Activated CD4-positive, alpha-beta T cell treated with anti-CD3 and anti-CD28 coated beads, Interleukin-2, amount 50 U/mL, for 1 hour (primary cell): ENCODE measurements at regions not wholly inside any gene's neighbourhood (a gene's known extent, or its start where the extent isn't known, plus 50 kb on each side); places are given as distances from the start of the nearest gene placed in this dataset.

ENCODE experiments used
- DNase-seq: peaks from one replicate; pipeline ENCODE4 v3.0.0-alpha.2; 2020

DNA sequence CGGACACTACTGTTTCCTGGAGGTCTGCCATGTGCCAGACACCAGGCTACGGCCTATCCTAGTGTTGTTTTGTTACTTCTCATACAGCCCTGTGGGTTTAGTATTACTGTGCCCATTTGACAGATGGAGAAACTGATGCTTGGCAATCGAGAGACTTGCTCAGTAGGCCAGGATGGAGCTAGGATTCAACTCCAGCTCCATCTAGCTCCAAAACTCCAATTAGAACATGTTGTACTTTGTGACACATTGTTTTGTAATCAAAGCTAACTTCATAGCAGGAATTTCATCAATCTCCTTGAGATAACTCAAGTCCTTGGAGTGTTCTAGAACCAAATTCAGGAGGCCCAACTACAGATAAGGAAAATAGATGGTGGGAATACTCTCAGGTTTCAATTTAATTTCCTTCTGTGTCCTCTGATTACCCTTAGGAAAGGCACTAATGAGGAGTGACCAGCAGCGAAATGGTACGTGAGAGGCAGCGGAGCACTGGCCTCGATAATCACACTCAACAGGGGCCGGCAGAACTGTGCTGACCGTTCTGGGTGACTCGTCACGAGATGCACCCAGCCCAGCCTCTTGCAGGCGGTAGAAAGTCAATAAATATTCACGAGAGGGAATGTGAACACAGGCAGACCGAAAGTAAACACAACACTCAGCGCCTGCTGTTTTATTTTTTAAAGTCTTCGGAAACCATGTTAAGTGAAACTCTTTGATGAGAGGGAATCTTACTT is 269.6 kb upstream of the NEBL start:
- DNase-seq = no peak

DNA sequence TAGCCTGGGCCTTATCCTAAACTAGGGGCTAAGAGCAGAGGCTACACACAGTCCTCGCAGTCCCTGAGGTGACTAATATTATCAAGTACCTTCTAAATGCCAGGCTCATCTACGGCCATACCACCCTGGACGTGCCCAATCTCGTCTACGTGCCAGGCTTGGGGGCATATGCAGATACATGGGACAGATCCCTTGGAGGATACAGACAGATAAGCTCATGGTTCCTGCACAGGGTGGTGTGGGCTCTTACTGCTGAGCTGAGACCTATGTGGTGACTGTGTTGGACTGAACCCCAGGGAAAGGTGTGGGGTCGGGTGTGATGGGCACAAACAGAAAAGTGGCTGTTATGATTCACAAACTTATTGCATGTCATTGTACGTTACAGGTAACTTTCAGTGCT is 268.4 kb upstream of the NEBL start:
- DNase-seq = no peak

DNA sequence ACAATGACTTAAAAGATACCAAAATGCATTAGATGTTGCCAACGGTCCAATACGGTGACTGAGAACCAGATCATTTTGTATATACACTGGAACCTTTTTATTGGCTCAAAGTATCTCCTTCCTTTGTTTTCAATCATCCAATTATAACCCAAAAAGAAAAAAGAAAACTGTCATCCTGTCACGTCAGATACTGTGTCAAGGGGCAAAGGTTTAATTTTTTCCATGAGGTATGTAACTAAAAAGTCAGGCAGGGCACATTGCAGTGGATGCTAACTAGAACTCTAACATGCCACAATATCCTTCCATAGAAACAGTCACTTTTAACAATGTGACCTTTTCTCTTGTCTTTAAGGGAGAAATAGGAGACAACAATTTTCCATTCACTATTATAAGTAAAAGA is 267.6 kb upstream of the NEBL start:
- no peak for DNase-seq

- DNase-seq = no peak
Observed at GRCh38 chr10:21162948-21163347, 265.8 kb upstream of the NEBL start.

DNA sequence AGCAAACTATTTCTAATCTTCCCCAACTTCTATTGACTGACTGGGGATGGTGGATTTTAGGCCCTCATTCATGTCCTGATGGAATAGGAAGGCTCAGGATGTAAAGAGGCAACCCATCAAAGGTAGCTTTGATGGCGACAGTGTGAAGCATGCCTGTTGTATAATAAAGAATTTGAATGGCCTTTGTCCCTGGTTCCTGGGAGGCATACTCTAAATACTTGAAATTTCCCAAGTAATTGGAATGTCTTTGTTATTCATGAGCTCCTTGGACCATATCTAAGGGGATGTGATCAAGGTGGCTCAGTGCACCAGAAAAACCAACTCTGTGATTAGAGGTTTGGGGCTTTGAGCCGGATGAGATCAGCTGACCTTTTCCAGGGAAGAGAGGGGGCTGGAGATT is 264.5 kb upstream of the NEBL start:
- no peak for DNase-seq

DNA sequence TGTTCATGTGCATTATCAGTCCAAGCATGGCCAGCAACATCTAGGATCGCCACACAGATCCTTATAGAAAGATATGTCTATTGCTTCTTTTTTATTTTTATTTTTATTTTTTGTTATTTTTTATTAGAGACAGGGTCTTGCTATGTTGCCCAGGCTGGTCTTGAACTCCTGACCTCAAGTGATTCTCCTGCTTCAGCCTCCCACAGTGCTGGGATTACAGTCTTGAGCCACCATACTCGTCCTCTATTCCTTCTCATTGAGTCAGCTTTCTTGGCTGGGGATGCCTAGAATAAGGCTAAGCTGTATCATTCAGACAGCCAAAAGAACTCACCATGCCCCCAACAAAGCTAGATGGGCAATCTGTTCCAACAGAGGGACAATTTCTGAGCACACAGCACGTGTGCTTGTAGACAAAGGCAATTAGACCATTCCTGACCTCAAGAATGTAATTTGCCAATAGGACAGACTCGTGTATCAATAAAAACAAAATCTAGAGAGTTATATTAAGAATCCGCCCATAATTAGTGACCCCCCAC is 264.0 kb upstream of the NEBL start:
- DNase-seq = no peak

DNA sequence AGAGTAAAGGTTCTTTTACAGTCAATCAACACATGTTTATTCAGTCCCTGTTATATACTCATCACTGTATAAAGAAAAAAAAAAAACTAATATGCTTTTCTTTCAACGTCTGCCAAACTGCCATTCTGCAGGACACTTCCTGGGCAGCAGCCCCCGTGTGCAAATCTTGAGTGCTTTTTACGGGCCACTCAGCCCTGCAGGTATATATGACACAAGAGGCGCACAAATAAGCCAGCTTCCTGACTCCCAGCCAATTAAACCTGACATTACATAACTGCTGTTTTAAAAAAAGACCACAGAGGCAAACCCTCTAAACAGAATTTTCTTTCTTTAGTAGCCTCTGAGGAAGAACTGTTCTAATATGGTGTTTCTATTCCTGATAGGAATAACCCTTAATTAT is 263.0 kb upstream of the NEBL start:
- no peak for DNase-seq

GRCh38 chr10:21159669-21160068 is 262.6 kb upstream of the NEBL start:
- DNase-seq = no peak

GRCh38 chr10:21158301-21158700 is 261.2 kb upstream of the NEBL start:
- no peak for DNase-seq

- DNase-seq = no peak
Observed at GRCh38 chr10:21157664-21158063, 260.6 kb upstream of the NEBL start.

DNA sequence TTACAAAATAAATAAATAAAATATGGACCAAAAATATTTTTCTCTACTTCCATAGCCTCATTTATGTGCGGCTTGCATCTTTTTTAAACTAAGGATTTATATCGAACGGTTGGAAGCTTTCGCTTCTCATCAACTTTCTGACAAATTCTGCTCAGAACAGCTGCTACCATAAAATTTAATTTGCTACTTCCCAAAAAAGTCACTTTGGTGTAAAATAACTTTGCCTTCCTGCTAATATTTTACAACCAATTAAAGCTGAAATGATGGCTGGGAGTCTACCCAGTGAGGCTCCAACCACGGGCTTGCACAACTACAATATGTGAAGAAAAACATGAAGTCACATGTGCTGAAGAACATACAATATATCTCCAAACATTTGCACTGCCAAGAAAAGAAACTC is 253.1 kb upstream of the NEBL start:
- DNase-seq = no peak

DNA sequence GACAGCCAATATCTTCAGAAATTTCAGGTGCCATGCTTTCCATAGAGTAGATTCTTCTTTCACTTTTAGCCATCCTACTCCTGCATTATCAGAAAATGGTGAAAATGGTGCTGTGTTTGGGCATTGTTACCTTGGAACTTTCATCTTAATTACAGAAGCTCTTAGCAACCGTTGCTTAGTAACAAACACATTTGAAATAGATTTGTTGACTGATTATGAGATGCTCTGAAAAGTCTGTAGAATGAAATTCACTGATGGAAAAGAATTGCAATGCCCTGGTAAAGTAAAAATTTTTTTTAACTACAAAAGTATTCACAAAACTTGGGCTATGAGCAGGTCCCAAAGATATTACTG is 249.3 kb upstream of the NEBL start:
- no peak for DNase-seq

DNA sequence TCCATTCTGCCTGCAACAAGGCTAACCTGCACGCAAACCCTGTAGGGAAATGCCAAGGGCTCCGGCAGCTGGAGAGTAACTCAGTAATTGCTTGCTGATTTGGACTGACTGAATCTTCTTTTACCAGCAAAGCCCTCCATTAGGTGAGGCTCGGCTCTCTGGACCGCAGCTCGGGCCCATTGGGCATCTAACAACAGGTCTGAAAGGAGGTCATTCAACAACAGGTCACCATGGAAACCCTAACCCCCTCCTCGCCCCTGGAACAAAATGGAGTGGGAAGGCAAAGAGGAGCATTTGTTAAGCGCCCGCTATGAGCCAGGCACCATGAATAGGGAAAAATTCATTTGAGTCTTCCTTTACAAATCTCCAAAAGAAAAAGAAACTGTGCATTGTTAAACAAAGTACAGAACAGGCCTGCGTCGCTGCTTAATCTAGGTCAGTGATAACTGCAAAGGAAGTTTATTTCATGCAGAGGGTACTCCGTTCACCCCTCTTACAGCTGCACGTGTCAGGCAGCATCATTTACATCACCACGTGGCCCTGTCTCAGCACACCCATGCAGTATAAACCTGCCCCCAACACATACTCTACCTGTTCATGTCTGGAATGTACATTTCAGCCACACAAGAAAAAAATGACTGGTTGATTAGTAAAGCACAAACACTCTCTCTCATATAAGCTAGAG is 248.8 kb upstream of the NEBL start:
- no peak for DNase-seq

GRCh38 chr10:21144047-21144446 is 246.9 kb upstream of the NEBL start:
- DNase-seq = no peak

DNA sequence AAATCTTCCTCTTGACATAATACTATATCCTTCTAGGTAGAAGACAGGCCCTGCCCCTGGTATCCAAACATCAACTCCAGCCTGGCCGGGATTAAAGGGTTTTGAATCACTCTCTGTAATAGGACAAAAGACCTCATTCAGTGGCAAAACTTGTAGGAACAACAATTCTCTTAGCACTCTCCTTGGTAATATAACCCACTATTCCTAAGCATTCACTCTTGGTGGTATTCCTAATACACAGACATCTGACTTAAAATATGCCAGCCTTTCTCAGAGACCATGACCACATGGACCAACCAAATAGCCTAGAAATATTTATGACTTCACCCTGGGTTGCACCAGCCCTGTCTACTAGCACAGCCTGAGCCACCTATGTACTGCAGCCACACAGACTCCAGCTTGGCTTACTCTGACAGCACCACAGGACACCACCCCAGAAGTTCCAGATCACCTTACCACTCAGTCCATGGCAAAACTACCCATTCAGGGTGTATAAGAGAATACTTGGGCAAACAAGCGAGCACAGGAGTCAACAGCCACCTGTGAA is 244.9 kb upstream of the NEBL start:
- DNase-seq = no peak

GRCh38 chr10:21138769-21139340 is 241.7 kb upstream of the NEBL start:
- DNase-seq = no peak

DNA sequence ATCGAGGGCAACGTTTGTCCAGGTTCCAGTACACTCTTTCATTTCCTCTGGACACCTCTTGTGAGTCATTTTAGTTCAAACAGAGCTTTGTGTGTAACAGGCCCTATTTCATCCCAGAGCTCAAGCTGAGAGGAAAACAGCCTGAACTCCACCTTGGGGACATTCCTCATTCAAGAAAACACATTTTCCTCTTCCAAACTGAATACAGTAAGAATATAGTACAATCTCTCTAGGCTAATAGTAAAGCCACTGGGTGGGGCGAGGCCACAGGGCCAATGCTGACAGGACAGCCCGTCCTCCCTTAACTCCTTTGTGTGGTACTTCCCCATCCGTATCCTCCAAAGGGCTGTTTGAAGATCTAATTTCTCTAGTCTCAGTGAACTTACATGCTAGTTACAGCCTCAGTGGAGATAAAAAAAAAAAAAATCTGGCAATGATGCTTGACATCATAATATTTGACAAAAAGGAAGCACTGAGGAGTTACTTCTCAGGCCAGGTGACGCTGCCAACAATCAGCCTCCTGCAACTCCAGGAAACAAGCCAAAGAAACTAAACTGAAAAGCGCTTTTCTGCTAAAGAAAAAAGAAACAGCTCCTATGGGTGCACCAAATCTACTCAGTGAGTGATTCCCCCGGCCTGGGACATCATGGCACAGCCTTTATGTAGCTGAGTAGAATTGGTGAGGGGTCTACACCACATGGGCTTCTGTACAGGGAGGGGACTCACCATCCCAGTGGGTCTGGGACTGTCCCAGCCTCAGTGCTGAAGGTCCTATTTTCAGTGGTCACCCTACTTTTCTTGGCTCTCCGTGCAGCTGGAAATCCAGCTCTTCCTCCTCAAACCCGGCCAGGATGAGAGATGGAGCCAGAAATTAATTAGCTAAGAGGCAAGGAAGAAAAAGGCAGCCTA is 238.2 kb upstream of the NEBL start:
- no peak for DNase-seq

DNA sequence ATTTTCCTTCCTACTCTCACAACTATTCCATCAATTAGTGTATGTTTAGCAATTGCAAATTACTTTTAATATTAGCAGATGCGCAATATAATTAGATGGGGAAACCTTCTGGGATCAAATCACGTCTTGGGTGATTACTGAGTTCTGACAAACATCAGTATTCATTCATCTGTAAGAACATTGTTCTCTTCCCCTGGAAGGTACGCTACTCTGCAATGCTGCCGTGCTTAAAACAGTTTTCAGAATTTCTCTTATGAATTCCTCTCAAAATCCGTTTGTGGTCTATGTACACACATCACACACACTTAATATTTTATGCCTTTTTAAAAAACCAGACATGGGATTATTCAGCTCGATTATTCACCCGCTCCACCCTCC is 237.5 kb upstream of the NEBL start:
- DNase-seq = no peak

- DNase-seq = no peak
Observed at GRCh38 chr10:21130683-21131442, 233.8 kb upstream of the NEBL start.

GRCh38 chr10:21130108-21130507 is 233.0 kb upstream of the NEBL start:
- no peak for DNase-seq

GRCh38 chr10:21125471-21126228 is 228.5 kb upstream of the NEBL start:
- DNase-seq = no peak
